NCI-H2196 (cell line): ENCODE measurements at regions not wholly inside any gene's neighbourhood (a gene's known extent, or its start where the extent isn't known, plus 50 kb on each side); places are given as distances from the start of the nearest gene placed in this dataset.
A peak's percentile ranks its signal among the peaks of the same experiment; 100 is the strongest.

Experiments
- DNase-seq: peaks from one replicate; lab custom pipeline; 2025; ENCODE audit not compliant: unreplicated experiment; lab: John Stamatoyannopoulos, UW

GRCh38 chr6:40973304-40973703 lies 65.7 kb downstream of the UNC5CL start:
- no peak for DNase-seq

GRCh38 chr6:40972814-40973213 lies 66.2 kb downstream of the UNC5CL start:
- no peak for DNase-seq

GRCh38 chr6:40972190-40972589 lies 66.8 kb downstream of the UNC5CL start:
- no peak for DNase-seq

- no peak for DNase-seq
Measured at GRCh38 chr6:40968620-40969164, 70.3 kb downstream of the UNC5CL start.

- no peak for DNase-seq
Measured at GRCh38 chr6:40966860-40967259, 72.2 kb downstream of the UNC5CL start.

GRCh38 chr6:40965046-40965445 lies 74.0 kb downstream of the UNC5CL start:
- no peak for DNase-seq

- no peak for DNase-seq
Measured at GRCh38 chr6:40963019-40963418, 76.0 kb downstream of the UNC5CL start.

GRCh38 chr6:40962241-40962640 lies 76.8 kb downstream of the UNC5CL start:
- peak; percentile 70 for DNase-seq

- DNase-seq: no peak
Measured at GRCh38 chr6:40961831-40962230, 77.2 kb downstream of the UNC5CL start.

GRCh38 chr6:40960742-40961430 lies 78.1 kb downstream of the UNC5CL start:
- DNase-seq: peak; percentile 77

- no peak for DNase-seq
Measured at GRCh38 chr6:40959781-40960327, 79.2 kb downstream of the UNC5CL start.

- no peak for DNase-seq
Measured at GRCh38 chr6:40958738-40959137, 80.3 kb downstream of the UNC5CL start.

GRCh38 chr6:40957616-40958492 lies 81.2 kb downstream of the UNC5CL start:
- no peak for DNase-seq

- DNase-seq: no peak
Measured at GRCh38 chr6:40956936-40957335, 82.1 kb downstream of the UNC5CL start.

GRCh38 chr6:40955178-40955545 lies 83.9 kb downstream of the UNC5CL start:
- DNase-seq: no peak

- no peak for DNase-seq
Measured at GRCh38 chr6:40954446-40955177, 84.4 kb downstream of the UNC5CL start.

GRCh38 chr6:40953486-40953885 lies 85.5 kb downstream of the UNC5CL start:
- no peak for DNase-seq

- no peak for DNase-seq
Measured at GRCh38 chr6:40950986-40951698, 87.9 kb downstream of the UNC5CL start.

- no peak for DNase-seq
Measured at GRCh38 chr6:40948570-40948969, 90.5 kb downstream of the UNC5CL start.

GRCh38 chr6:40947876-40948526 lies 91.0 kb downstream of the UNC5CL start:
- no peak for DNase-seq
